NCI-H1417 (cell line): ENCODE measurements at regions not wholly inside any gene's neighbourhood (a gene's known extent, or its start where the extent isn't known, plus 50 kb on each side); places are given as distances from the start of the nearest gene placed in this dataset.
A peak's percentile ranks its signal among the peaks of the same experiment; 100 is the strongest.
"Not testable (repeated sequence)": the region's sequence is repeated elsewhere in the genome, so short reads cannot be mapped to it uniquely, and the experiment has no call there.

Experiments used
- DNase-seq, 3 experiments: peaks; one replicate each; lab custom pipeline; 2025; lab: John Stamatoyannopoulos, UW

DNA sequence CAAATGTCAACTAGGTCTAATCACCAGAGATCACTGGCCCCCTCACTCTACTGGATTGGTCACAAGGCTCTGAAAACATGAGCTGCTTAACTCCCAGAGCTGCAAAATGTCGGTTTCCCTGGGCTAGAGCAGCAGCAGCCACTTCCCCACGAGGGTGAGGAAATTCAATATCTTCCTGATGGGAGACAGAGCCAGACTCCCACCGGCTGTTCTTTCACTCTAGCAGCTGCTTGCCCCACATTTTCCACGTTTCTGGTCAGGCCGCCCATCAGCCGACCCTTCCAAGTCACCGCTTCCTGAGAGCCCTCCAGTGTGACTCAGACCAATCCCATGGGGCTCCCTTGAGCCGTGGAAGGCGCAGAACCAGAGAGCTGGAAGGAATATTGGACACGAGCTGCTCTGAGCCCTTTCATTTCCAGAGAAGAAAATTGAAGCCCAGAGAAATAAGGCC lies 227.0 kb downstream of the ADAMTS15 start:
- no peak for DNase-seq

DNA sequence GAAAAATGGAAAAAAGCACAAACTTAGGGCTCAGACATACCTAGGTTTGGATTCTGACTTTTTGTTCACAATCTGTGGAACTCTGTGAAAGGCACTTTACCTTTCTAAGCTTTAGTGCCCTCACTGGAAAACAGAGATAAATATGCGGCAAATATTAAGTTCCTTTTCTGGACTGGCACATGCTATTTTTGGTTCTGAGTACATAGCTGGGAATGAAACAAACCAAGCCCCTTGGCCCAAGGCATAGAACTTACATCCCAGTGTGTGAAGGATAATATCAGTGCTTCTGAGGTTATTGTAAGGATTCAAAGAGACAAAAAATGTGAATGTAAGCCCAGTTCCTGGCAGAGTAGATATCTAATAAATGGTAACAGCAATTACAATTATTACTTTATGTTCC lies 227.5 kb downstream of the ADAMTS15 start:
- DNase-seq = no peak

DNA sequence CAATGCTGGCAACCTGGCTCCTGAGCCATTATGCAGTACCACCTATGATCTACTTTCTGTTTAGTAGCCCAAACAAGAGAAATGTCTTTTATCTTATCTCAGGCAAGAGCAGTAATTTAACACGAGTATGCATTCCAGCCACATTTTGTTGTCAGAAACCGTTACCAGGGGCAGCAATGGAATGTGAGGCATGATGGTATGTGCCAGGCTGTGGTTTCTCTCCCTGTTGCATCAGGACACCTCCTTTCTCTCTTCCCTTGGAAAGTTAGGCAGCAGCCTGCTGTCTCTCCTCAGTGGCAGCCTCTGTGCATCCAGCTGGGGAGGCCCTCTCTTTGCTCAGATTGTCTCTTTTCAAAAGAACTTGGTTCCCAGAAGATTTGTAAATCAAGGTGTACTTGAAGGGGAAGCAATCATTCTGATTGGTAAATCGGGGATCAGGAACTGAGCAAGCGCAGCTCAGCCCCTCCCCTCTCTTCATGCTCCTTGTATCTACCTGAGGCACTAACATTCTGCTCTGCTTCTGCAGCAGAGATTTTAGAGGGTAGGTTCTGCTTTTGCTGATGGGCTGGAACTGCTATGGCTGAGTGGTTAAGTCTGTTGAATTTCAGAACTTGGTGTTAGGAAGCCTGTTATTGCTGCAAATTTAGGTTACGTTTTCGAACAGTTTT lies 229.2 kb downstream of the ADAMTS15 start:
- no peak for DNase-seq

DNA sequence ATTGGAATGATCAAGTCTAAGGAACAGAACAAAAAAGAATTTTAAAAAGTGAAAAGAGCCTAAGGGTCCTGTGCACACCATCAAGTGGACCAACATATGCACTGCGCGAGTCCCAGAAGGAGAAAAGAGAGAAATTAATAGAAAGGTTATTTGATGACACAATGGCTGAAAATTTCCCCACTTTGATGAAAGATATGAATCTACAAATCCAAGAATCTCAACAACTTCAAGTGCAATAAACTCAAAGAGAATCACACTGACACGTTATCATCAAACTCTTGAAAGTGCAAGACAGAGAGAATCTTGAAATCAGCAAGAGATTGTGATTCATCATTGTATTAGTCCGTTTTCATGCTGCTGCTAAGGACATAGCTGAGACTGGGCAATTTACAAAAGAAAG lies 230.8 kb downstream of the ADAMTS15 start:
- DNase-seq = no peak

DNA sequence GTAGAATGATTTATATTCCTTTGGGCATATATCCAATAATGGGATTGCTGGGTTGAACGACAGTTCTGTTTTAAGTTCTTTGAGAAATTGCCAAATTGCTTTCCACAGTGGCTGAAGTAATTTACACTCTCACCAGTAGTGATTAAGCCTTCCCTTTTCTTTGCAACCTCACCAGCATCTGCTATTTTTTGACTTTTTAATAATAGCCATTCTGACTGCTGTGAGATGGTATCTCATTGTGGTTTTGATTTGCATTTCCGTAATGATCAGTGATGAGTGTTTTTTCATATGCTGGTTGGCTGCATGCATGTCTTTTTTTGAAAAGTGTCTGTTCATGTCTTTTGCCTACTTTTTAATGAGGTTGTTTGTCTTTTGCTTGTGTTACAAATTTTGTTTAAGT lies 233.8 kb downstream of the SNX19 start:
- DNase-seq = not testable (repeated sequence)

DNA sequence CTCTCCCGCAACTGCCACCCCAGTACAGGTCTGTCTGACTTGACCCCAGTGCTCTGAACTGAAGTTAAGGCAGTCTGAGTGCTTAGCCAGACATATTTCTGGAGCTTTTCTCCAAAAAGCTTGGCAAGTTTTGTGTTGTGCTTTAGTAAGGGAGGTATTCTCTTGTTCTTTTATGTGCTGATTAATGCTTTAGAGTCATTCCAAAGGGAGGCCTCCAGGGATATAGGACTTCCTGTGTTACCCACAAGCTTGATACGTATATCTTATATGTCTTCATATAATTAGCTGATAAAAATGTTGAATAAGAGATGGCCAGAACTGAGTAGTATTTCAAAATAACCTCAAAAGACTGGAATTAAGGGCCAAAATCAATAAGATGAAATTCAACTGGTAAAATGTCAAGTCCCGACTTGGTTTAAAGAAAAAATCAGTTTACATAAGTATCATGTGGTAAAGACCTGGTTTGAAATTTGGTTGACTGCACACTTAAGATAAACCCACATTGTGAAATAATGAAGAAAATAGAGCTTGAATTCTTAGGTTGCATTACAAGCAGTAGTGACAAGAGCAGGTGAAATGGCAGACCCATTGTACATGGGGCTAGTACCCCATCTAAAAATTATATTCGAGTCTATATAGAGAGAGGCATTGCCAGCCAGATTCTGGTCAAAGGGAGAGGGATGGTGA lies 226.9 kb downstream of the SNX19 start:
- DNase-seq = no peak

DNA sequence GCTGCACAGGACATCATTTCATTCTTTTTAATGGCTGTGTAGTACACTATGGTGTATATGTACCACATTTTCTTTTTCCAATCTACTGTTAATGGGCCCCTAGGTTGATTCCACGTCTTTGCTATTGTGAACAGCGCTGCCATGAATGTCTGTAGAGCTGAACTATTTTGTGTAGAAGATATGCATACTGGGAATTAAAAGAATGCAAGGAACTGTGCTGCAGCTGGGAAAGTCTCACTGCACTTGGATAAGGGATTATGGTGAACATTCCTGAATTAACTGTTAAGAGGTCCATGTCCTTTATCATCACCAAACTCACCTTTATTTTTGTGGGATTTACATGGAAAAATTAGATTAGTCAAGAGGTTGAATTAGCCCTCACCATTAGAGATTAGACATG lies 224.7 kb downstream of the SNX19 start:
- DNase-seq = no peak

DNA sequence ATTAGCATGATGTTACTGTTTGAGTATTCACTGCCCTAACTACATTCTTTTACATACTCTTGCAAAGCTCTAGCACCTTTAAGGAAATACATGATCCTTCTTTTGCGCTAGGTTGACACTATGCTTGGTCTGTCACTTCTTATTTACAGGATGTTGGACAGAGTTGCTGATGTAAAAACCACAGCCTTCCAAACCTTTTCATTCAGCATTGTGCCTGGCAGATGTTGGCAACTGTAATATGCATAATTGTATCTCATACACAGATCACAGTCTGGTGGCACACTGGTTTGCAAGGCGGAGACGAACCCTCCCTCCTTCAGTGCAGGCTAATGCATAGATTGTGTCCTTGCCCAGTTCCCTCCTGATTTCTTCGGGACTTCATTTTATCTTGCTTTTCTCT lies 224.1 kb downstream of the SNX19 start:
- no peak for DNase-seq

DNA sequence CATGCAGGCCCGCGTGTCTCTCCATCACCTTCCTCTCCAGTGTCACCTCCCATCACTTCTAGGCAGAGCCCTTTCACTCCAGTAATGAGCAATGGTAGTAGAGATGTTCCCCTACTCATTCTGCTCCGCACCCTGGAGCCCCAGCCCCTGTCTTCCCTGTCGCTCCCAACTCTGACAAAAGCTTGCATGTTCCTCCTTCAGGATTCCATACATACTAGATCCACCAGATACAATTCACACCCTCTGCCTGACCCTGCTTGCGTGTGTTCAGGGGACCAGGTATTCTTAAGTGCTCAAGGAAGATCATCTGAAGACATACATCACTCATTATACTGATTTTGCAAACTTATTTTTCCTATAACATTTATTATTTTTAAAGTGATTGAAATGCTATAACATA lies 222.7 kb downstream of the SNX19 start:
- DNase-seq = no peak

DNA sequence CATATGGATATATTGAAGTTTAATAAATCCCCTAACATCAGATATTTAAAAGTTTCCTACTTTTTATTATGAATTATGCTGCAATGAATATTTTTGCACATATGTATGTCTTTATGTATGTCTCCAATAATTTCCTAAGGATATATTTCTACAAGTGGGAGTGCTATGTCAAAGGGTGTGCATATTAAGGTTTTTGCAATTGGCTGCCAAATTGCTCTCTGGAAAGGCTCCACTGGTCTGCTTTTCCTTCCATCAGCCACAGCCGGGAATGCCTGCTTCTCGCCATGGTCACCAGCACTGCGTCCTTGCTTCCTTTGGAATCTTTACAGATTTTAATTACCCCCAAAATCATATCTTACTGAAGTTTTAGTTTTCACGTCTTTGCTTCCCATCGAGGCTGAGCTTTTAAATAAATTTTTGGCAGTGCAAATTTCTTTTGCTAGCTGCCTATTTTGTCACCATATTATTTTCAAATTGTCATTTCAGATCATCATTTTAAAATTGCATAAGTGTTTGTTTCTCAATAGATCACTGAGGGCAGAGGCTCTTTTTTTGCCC lies 221.7 kb downstream of the SNX19 start:
- DNase-seq = no peak

DNA sequence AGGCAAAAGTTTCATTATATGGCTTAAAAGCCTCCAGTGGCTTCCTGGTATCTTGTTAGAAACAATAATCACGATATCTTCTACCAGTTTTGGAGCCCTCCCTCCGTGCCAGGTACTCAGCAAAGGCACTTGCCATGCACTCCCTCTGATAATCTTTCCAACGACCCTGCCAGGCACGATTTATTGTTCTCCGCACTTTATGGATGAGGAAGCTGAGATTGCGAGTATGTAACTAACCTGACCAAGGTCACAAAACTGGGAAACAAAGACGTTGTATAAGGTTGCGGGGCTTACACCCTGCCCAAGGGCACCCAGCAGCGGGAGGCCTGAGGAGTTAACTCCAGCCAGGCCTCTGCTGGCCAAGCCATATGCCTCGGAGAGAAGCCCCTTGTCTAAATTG lies 218.1 kb downstream of the SNX19 start:
- DNase-seq = no peak

DNA sequence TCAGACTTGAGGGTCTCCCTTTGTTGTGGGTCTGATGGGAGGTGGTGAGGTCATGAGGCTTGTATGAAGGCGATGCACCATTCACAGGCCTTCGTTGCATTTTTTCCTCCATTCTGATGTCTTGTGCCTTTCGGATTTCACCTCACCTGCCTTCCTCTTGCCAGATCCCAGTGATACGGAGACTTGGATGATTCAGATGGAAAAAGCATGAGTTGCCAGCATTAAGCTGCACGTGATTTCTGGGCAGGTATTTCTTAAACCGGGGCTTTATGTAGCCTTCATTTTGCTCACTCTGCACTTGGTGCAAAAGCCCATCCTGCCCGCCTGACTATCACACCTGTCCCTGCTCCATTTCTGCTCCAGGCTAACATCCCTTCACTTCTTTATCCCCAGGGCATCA lies 216.7 kb downstream of the SNX19 start:
- no peak for DNase-seq

DNA sequence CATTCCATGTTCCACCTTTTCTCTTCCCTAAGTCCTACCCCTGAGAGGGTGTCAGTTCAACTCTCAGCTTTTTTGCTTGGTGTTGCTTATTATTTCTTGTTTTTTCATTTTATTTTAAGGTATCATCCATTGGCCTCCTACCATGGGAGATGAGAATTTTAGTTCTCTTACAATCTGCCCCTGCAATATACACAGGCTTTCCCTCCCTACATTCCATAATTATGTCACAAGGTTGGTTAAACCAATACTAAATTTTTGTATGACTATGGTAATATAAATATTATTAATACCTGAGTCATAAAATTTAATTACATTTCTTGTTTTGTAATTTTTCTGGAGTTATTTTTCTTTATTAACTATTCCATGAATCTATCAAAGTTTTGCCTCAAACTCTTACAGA lies 216.2 kb downstream of the SNX19 start:
- DNase-seq = no peak

DNA sequence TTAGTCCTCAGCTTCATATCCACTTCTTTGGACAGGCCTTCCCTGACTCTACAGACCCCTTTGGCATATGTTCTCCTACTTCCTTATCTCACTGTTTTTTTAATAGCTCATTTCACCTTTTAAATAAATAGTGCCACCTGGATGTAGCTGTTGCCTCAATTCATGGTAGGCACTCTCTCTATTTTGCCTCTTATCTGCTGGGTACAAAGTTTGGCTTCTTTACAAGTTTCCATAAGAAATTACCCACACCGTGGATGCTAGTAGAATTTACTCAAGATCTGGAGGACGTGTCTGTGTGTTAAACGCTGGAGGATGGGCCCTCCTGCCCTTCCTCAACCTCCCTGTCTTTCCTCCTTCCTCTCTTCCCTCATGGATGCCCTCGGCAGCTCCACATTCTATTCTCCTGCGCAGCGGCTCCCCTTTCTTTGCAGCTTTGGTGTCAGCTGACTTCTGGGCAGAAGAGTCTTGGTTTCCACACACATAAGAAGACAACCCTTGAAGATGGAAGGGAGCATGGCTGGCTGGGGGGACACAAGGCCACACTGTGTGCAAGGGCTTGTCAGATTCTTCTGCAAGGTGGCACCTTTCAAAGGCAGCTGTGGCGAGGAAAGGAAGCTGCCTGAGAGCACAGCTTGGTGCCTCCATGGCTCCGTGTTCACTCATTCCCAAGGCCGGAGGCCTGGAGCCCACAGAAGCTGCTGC lies 212.6 kb downstream of the SNX19 start:
- no peak for DNase-seq

DNA sequence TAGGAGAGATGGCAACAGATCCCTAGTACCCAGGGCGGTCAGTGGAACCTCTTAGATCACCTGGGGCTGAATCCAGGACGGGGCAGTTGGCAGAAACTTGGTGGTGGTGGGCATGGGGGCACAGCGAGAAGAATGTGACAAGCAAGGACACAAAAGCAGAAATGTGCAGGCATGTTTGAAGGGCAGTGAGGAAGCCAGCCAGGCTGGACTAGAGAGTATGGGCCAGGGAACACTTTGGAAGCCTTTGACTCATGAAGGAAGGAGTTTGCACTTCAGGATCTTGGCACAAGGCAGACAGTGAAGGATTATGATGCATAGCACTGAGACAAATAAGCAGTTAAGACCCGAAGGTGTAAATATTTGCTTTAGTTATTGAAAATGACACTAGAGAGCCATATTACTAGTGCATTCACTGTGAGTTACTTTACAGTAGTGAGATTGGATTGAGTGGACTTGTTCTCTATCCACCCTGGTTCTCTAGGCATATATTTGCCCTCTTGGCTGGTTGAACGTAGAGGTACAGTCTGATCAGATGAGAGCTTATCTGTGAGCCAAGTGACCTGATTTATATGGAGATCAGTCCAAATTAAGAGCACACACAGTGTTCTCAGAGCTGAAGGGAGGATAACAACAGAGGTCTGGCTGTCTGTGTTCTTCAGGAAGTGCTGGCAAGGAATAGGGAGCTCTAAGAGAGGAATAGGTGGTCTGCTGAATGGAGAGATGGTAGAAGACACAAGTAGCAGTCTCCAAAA lies 210.4 kb downstream of the SNX19 start:
- no peak for DNase-seq

DNA sequence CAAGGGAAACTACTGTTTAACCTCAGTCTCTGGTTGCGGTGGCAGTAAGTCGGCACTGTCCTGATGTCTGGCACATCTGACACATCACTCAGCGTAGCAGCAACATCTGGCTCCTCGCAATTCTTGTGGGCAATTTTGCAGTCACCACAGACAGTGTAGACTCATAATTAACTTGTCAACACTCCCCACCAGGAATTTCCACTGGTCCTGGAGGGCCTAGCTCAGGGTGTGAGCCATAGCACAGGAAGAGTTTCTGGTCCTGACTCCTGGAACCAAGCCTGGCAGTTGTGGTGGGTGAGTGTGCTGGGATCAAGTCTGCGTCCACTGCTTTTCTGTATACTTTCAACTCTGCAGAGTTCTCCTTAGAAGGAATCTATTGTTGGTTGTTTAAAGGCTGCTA lies 209.7 kb downstream of the SNX19 start:
- DNase-seq = no peak

DNA sequence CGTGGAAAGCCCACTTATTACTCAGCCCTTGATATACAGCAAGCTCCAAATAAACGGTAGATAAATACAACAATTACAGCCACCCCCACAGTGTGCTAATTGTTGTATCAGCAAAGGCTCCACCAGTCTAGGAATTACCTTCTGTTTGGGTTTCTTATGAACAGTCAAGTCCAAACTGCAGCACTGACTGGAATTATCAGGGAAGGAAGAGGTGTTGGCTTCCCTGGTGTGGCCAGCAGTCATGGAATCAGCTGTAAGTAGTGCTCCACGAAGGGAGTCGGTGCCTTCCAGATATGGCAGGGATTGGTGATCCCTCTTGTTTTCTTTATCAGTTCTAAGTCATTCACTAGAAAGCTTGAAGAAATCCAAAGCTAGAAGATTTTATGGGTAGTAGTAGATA lies 209.1 kb downstream of the SNX19 start:
- no peak for DNase-seq

DNA sequence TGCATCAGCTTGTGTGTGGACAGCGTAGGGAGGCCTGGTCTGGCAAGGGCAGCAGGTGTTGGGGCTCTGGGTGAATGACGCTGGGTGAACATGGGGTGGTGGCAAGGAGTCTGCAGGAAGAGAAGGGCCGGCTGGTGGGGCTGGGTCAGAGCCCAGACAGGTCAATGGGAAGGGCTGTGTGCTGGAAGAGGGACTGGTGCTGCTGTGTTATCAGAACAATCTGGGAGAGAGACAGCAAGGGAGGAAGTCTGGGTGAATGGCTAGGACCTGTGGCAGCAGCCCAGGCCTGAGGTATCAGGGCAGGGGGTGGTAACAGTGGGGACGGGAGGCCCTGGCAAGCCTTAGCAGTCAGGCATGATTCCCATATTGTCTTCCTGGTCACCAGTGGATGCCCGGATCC lies 206.7 kb downstream of the SNX19 start:
- no peak for DNase-seq

DNA sequence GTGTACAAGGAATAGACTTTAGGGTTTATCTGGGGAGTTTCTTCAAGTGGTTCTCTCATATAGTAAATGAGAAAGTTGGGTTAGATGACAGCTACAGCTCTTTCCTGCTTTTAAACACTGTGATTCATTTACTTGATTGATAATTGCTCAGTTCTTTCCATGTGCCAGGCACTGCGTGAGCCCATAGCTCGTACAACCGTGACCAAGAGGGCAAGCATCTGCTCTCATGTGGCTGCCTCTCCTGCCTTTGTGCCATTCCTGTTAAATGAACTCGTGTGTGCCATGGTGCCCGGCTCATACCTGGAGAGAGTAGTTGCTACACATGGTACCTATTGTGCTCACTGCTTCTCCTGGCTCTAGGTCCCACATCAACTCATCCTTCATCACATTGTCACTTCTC lies 206.3 kb downstream of the SNX19 start:
- DNase-seq = no peak

DNA sequence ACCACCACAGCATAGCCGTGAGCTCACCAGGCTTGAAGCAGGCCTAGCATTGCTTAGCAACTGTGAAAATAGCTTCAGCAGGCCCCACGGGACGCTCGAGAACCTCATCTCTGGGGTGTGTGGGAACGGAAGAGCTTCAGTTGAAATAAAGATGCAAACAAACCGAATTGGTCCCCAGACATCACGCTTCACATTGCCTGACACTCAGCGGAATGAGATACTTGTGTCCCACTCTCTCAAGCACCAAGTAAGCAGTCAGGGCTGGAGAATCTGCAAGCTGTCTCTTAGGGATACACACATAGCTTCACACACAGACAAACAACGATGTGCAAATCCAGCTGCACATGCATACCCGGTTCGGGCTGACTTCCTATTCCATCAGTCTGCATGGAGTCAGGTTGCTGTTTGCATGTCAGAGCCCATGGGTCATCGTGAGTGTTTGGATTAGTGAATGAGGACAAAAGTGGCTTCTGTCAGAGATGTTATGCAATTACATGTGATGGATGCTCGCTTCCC lies 205.7 kb downstream of the SNX19 start:
- DNase-seq = peak in 2 of 3 experiments; percentile 7 to 43

DNA sequence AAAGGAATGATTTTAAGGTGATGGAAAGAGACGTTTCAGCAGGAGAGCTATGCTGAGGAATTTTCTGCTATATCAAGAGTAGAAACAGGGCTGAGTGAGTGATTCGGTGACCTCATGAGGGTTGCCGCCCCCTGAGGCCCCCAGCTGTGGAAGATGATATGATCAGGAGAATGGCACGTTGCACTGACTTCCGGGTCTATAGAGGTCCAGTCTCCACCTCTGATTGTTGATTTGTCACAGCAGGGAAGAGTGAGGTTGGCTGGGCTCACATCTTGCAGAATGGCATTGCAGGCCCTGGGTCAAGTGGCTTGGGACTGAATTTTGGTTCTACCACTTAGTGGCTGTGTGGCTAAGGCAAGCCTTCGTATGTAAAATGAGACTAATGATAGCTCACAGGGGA lies 205.1 kb downstream of the SNX19 start:
- peak in 2 of 3 experiments; percentile 23 to 63 for DNase-seq

DNA sequence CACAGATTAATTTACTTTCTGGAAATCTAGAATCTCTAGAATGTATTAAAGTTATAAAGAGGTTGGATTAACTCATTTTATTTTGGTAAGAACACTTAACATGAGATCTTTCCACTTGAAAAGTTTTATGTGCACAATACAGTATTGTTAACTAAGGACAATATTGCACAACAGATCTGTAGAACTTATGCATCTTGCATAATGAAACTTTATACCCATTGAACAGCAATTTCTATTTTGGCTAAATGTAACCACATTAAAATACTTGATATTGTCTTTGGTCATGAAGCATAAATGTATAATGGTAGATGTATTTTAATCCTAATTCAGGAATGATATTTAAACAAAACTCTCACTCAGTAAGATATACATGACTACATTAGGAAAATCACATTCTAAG lies 203.8 kb downstream of the SNX19 start:
- no peak for DNase-seq
